HPDE6-E6E7 (cell line): ENCODE measurements at regions not wholly inside any gene's neighbourhood (a gene's known extent, or its start where the extent isn't known, plus 50 kb on each side); places are given as distances from the start of the nearest gene placed in this dataset.

Source experiments
- DNase-seq: peaks from one replicate; pipeline ENCODE4 v3.0.0; 2011; ENCODE audit warnings: missing footprints; ENCODE audit errors: extremely low spot score

DNA sequence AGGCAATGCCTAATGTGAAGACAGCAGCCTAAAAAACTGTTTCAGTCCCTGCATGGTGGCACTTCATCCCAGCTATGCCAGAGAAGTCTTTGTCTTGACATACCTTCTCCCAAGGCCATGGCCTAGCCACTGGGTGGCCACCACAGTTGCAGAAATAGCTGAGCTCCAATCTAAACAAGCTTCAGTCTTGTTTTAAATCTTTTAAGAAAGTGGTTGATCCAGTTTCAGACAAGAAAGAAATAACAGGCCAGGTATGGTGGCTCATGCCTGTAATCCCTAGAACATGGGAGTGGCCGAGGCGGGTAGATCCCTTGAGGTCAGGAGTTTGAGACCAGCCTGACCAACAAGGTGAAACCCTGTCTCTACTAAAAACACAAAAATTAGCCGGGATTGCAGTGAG is 600.0 kb upstream of the PLXNA2 start:
- no peak for DNase-seq

DNA sequence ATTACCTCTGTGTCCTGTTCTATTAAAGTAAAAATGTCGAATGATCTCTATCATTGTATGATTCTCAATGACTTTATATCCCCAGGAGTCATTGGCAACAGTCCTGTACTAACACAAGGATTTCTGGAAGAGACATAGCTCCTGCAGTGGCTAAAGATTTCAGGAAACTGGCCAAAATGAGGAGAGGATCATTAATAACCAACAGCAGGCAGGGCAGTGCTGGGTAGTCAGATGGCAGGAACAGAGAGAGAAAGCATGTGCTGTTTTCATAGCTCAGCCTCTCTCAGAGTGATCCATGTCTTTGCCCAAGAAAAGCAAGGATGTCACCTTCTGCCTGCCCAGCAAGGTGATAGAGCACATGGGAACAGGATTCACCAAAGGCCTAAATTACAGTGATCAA is 604.7 kb upstream of the PLXNA2 start:
- DNase-seq, result no peak

- no peak for DNase-seq
Measured at GRCh38 chr1:208850442-208850841, 606.3 kb upstream of the PLXNA2 start.

DNA sequence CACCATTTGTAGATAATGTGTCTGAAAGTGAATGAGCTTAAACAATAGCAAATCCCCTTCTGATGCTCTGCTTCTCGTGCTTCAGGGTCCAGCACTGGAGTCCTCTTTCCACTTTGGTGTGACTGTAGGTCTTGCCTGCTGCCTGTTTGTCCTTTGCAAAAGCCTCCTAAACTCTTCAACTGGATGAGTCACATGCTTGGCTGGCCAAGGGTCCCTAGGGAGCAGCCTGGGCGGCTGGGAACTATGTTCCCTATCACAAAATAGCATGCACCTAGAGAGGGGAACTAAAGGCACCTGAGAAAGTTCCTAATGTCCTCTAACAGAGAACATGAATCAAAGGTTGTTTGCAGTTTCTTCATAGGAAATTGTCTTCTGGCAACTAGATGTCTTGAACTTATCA is 607.2 kb upstream of the PLXNA2 start:
- no peak for DNase-seq

DNA sequence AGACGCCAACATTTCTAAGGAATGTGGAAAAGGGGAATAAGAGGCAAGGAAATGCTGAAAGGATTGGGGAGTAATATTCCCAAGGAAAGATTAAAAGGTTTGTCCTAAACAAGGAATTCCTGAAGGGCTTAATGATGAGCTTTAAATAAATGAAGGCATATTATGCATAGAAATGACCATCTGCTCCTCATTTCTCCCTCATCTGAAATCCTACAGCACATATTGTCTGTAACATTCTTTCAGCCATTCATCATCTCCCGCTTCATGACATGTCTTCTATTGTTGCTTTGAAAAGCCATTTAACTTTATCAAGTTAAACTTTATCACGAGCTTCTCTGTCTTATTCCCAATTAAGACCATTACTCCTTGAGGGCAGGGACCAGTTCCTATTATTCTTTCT is 608.7 kb upstream of the PLXNA2 start:
- DNase-seq, result no peak

DNA sequence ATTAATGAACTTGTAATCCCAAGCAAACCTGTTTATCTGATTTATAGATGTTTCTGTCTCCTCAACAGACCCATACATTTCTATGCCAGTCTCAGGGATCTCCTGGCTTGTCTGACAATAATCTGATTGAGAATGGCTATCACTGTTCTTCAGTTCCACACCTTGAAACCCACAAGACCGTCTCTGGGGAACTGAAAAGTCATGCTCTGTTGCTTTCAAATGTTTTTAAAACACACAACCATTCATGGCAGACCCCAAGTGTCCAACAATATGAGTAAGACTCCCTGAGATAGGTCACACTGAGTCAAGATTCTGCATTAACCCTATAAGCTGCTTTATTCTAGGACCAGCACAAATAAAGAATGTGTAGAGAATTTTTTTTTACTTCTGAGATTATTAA is 611.2 kb upstream of the PLXNA2 start:
- DNase-seq, result no peak

- DNase-seq, result peak; percentile 10
Measured at GRCh38 chr1:208857465-208857864, 613.3 kb upstream of the PLXNA2 start.

DNA sequence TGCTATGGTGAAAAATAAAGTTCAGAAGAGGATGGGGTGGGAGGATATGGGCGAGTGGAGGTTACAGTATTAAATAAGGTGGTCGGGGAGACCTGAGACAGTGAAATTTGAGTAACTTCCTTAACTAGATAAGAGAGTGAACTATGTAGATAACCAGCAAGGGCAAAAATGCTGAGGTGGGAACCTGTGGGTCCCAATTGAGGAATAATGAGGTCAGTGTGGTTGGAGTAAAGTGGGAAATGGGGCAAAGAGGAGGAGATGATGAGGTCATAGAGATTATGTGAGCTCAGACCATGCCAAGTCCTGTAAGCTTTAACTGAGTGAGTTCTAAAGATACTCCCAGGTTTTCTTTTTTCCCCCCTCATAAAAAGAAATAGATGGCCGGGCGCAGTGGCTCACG is 614.6 kb upstream of the PLXNA2 start:
- DNase-seq, result no peak

GRCh38 chr1:208864366-208864965 is 620.3 kb upstream of the PLXNA2 start:
- DNase-seq, result no peak

GRCh38 chr1:208866386-208866955 is 622.3 kb upstream of the PLXNA2 start:
- DNase-seq, result no peak

- no peak for DNase-seq
Measured at GRCh38 chr1:208868554-208868953, 624.4 kb upstream of the PLXNA2 start.

DNA sequence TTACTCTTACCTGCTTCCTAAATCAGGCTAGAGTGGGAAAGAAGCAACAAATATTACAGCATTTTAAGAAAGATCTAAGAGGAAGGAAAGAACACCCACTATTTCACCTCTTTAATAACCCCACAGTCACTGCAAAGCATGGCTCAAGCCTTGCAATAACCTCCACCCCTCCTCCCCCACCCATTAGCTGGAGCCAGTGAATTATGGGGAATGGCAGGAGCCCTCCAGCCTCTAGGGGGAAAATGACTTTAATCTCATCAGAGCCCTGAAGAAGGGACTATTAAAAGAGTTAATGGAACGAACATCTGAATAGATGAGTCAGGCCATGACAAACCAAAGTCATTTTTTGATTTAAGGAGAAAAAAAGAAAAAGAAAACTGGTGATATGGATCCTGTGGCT is 630.7 kb upstream of the PLXNA2 start:
- DNase-seq, result no peak

- DNase-seq, result no peak
Measured at GRCh38 chr1:208879022-208879421, 634.8 kb upstream of the PLXNA2 start.

GRCh38 chr1:208880433-208881100 is 636.4 kb upstream of the PLXNA2 start:
- no peak for DNase-seq

DNA sequence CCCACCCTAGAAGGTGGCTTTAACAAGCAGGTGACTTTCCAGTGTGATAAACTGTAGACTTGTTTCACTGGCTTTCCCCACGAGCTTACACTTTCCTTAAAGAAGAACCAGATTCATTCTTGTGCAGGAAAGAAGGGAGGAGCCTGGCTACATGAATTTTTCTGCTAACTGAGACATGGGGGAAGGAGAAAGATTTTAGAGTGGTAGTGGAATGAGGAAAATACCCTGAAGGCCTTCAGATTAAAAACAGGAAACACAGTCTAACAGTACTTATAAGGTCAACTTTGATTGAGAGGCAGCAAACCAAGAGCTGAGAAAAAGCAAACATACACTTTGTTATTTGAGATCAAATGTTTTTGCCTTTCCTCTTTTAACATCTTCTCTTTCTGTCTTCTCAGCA is 640.9 kb upstream of the PLXNA2 start:
- DNase-seq, result no peak

DNA sequence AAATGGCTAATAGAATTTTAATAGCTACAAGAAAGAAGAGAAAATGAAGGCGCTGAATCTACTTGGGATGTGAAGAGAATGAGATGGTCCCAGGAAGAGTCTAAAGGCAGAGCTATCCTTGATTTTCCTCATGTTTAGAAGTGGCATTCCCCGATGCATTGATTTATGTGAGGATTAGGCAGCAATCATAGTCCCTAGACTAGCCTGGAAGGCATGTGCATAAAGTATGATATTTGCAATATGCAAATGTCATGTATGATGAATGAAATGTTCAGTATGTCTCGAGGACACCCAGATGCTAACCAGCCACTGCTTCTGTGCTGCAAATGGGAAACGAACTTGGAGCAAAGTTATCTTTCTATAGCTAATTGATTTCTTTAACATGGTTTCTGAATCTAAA is 641.5 kb upstream of the PLXNA2 start:
- DNase-seq, result no peak

DNA sequence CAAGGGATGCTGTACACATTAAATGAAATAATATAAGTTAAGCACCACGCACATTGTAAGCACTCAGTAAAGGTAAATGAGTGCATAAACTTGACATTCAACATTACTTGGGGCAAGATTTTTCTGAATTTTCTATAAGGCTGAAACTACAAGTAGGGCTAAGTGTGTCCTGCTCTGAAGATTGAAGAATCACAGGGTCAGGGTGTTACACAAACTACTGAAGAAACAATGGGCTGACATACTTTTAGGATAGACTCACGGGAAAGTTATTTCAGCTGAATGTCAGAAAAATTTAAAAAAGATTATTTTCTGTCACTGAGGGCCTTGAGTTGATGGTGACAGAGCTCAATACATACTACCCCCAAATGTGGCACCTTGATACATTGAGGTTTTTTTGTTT is 644.2 kb upstream of the PLXNA2 start:
- no peak for DNase-seq

- DNase-seq, result no peak
Measured at GRCh38 chr1:208892147-208892546, 648.0 kb upstream of the PLXNA2 start.

- no peak for DNase-seq
Measured at GRCh38 chr1:208893251-208893650, 649.1 kb upstream of the PLXNA2 start.

DNA sequence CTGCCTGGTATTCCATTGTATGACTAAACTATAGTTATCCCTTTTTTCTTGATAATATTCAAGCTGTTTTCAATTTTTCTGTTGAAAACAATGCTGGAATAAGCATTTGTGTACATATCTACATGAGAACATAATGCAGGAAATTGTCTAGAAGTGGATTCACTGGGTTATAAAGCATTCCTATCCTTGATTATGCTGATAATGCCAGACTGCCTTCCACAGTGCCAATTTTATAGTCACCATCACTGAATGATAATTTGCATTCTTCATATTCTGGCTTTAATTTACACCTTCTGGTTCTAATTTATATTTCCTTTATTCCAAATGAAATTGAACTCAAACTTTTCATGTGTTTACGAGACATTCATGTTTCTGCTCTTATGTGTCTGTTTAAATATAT is 651.0 kb upstream of the PLXNA2 start:
- DNase-seq, result no peak

DNA sequence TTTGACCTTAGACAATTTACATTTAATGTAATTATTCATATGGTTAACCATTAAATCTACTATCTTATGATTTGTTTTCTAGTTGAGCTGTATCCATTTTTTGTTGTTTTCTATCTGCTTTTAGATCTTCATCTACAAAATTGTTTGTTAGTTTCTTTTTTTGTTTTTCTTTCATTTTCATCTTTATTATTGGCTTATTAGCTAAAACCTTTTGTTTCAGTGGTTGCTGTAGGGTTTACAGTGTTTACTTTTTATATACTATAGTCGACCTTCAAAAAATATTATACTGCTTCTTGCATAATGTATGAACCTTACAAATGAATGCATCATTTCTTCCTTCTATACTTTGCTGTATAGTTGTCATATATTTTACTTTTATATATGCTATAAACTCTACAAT is 651.6 kb upstream of the PLXNA2 start:
- DNase-seq, result no peak

DNA sequence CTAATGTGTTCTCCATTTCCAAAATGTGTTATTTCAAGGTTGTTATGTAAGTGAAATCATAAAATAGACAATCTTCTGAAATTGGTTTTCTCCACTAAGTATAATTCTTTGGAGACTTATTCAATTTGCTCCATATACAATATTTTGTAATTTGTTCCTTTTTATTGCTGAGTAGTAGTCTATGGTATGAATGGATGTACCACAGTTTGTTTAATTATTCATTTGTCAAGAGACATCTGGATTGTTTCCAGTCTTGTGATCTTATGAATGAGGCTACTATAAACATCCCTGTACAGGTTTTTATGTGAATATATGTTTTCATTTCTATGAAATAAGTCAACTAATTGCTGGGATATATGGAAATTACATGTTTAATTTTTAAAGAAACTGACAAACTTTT is 652.6 kb upstream of the PLXNA2 start:
- DNase-seq, result no peak

- DNase-seq, result no peak
Measured at GRCh38 chr1:208899438-208899837, 655.3 kb upstream of the PLXNA2 start.
